ENCODE measurements at regions not wholly inside any gene's neighbourhood (a gene's known extent, or its start where the extent isn't known, plus 50 kb on each side); places are given as distances from the start of the nearest gene placed in this dataset.

- H3K36me3 ChIP-seq = no peaks in the 10 kb centered on the region
- no peak for DNase-seq
- no peaks in the 10 kb centered on the region for H3K9me3 ChIP-seq
- H3K4me3 ChIP-seq = no peak overlapping the region
- no peaks in the 10 kb centered on the region for H3K27me3 ChIP-seq
Measured at GRCh38 chr10:78356291-78356900, 322.7 kb downstream of the RPS24 start.

- Histone ChIP-seq H3K4me3 (no peak overlapping the region), H3K27me3 (no peaks in the 10 kb centered on the region), H3K9me3 (no peaks in the 10 kb centered on the region), H3K36me3 (no peaks in the 10 kb centered on the region)
- DNase-seq = no peak
Measured at GRCh38 chr10:78357141-78358063, 323.7 kb downstream of the RPS24 start.

GRCh38 chr10:78358351-78358750, 324.7 kb downstream of the RPS24 start:
- Histone ChIP-seq H3K4me3 (no peak overlapping the region), H3K36me3 (no peaks in the 10 kb centered on the region), H3K27me3 (no peaks in the 10 kb centered on the region), H3K9me3 (no peaks in the 10 kb centered on the region)
- no peak for DNase-seq

GRCh38 chr10:78358982-78359381, 325.3 kb downstream of the RPS24 start:
- no peak for DNase-seq
- H3K4me3 ChIP-seq = no peak overlapping the region

GRCh38 chr10:78359640-78360091, 326.0 kb downstream of the RPS24 start:
- Histone ChIP-seq H3K4me3 (no peak overlapping the region), H3K27me3 (no peaks in the 10 kb centered on the region), H3K9me3 (no peaks in the 10 kb centered on the region), H3K36me3 (no peaks in the 10 kb centered on the region)
- DNase-seq = no peak

More at GRCh38 chr10:78358982-78359381, 325.3 kb downstream of the RPS24 start:
- Histone ChIP-seq H3K36me3 (no peaks in the 10 kb centered on the region), H3K9me3 (no peaks in the 10 kb centered on the region), H3K27me3 (no peaks in the 10 kb centered on the region)

GRCh38 chr10:78360284-78360683, 326.6 kb downstream of the RPS24 start:
- no peak for DNase-seq
- H3K4me3 ChIP-seq = no peak overlapping the region
- no peaks in the 10 kb centered on the region for H3K36me3 ChIP-seq
- H3K27me3 ChIP-seq = no peaks in the 10 kb centered on the region
- no peaks in the 10 kb centered on the region for H3K9me3 ChIP-seq

- no peak for DNase-seq
- no peaks in the 10 kb centered on the region for H3K9me3 ChIP-seq
- no peak overlapping the region for H3K4me3 ChIP-seq
- no peaks in the 10 kb centered on the region for H3K36me3 ChIP-seq
- no peaks in the 10 kb centered on the region for H3K27me3 ChIP-seq
Measured at GRCh38 chr10:78361031-78361430, 327.4 kb downstream of the RPS24 start.

GRCh38 chr10:78362406-78363022, 328.9 kb downstream of the RPS24 start:
- H3K4me3 ChIP-seq = no peak overlapping the region
- no peak for DNase-seq
- H3K27me3 ChIP-seq = no peaks in the 10 kb centered on the region
- H3K36me3 ChIP-seq = no peaks in the 10 kb centered on the region
- H3K9me3 ChIP-seq = no peaks in the 10 kb centered on the region

- Histone ChIP-seq H3K9me3 (no peaks in the 10 kb centered on the region), H3K36me3 (no peaks in the 10 kb centered on the region), H3K4me3 (no peak overlapping the region), H3K27me3 (no peaks in the 10 kb centered on the region)
- DNase-seq = no peak
Measured at GRCh38 chr10:78363190-78363589, 329.5 kb downstream of the RPS24 start.

- H3K9me3 ChIP-seq = no peaks in the 10 kb centered on the region
- DNase-seq = no peak
- H3K36me3 ChIP-seq = no peaks in the 10 kb centered on the region
- H3K4me3 ChIP-seq = no peak overlapping the region
- H3K27me3 ChIP-seq = no peaks in the 10 kb centered on the region
Measured at GRCh38 chr10:78365694-78366093, 332.0 kb downstream of the RPS24 start.

GRCh38 chr10:78366663-78367411, 333.2 kb downstream of the RPS24 start:
- DNase-seq = no peak
- H3K36me3 ChIP-seq = no peaks in the 10 kb centered on the region
- no peaks in the 10 kb centered on the region for H3K9me3 ChIP-seq
- H3K27me3 ChIP-seq = no peaks in the 10 kb centered on the region
- H3K4me3 ChIP-seq = no peak overlapping the region

GRCh38 chr10:78367751-78368150, 334.1 kb downstream of the RPS24 start:
- DNase-seq = no peak
- H3K36me3 ChIP-seq = no peaks in the 10 kb centered on the region
- H3K9me3 ChIP-seq = no peaks in the 10 kb centered on the region
- no peak overlapping the region for H3K4me3 ChIP-seq
- H3K27me3 ChIP-seq = no peaks in the 10 kb centered on the region

GRCh38 chr10:78371136-78371535, 337.5 kb downstream of the RPS24 start:
- Histone ChIP-seq H3K9me3 (no peaks in the 10 kb centered on the region), H3K27me3 (no peaks in the 10 kb centered on the region), H3K4me3 (no peak overlapping the region), H3K36me3 (no peaks in the 10 kb centered on the region)
- no peak for DNase-seq

- Histone ChIP-seq H3K36me3 (no peaks in the 10 kb centered on the region), H3K4me3 (no peak overlapping the region), H3K27me3 (no peaks in the 10 kb centered on the region), H3K9me3 (no peaks in the 10 kb centered on the region)
- no peak for DNase-seq
Measured at GRCh38 chr10:78372806-78373205, 339.1 kb downstream of the RPS24 start.

- no peaks in the 10 kb centered on the region for H3K27me3 ChIP-seq
- DNase-seq = no peak
- H3K36me3 ChIP-seq = no peaks in the 10 kb centered on the region
- H3K9me3 ChIP-seq = no peaks in the 10 kb centered on the region
- no peak overlapping the region for H3K4me3 ChIP-seq
Measured at GRCh38 chr10:78374331-78375028, 340.8 kb downstream of the RPS24 start.
